ENCODE measurements at regions not wholly inside any gene's neighbourhood (a gene's known extent, or its start where the extent isn't known, plus 50 kb on each side); places are given as distances from the start of the nearest gene placed in this dataset.

- H3T11ph ChIP-seq (ENCODE audit: low read length) = no peak overlapping the region
- H2BK12ac ChIP-seq (ENCODE audit: insufficient read length, low read depth, low read length) = no peak overlapping the region
- H4K20me1 ChIP-seq (ENCODE audit: control insufficient read depth, insufficient read depth, insufficient read length) = no peaks in the 10 kb centered on the region
- no peaks in the 10 kb centered on the region for H3K23me2 ChIP-seq (ENCODE audit: insufficient read length, low read depth, low read length, poor library complexity, severe bottlenecking)
- no peaks in the 10 kb centered on the region for H3K27me3 ChIP-seq (ENCODE audit: insufficient read depth, low read length)
- Mint-ChIP-seq H3K27me3 (ENCODE audit: low read depth) (no peaks in the 10 kb centered on the region), H3K9me3 (no peaks in the 10 kb centered on the region), H3K4me1 (peaks cover 14 to 19% of the 10 kb centered on the region in 2 experiments), H3K4me3 (no peak overlapping the region), H3K36me3 (ENCODE audit: insufficient read depth in 1 of 3, low read depth in 3 of 3) (peaks cover 0 to 1% (median 0%) of the 10 kb centered on the region in 3 experiments; a peak in 1 of 7 replicates), H3K27ac (no peak overlapping the region; a peak in 2 of 7 replicates)
- no peak for DNase-seq
- H2AK5ac ChIP-seq (ENCODE audit: insufficient read length, low read length) = no peak overlapping the region
- no peak overlapping the region for H3K56ac ChIP-seq (ENCODE audit: insufficient read length, low read depth, low read length)
- no peaks in the 10 kb centered on the region for H3K79me2 ChIP-seq (ENCODE audit: insufficient read depth, low read length)
- no peak overlapping the region for H3K18ac ChIP-seq (ENCODE audit: insufficient read length, low read depth, low read length)
- no peak overlapping the region for H3K4me2 ChIP-seq (ENCODE audit: insufficient read depth, insufficient read length, low read length)
- H4K5ac ChIP-seq (ENCODE audit: insufficient read length, low read depth, low read length) = no peak overlapping the region
- H3K4me1 ChIP-seq (ENCODE audit: insufficient read depth, low read length) = peaks cover 4% of the 10 kb centered on the region; the same call in 1 of the 2 replicates
- H2BK120ac ChIP-seq (ENCODE audit: low read depth, low read length, poor library complexity, severe bottlenecking) = no peak overlapping the region
- H3K9me3 ChIP-seq (ENCODE audit: control insufficient read depth, low read depth, low read length) = no peaks in the 10 kb centered on the region
- H2BK15ac ChIP-seq (ENCODE audit: low read depth, low read length) = no peak overlapping the region
- no peak for TF ChIP-seq CTCF (conservative IDR thresholded peaks at IDR 0.05)
- no peaks in the 10 kb centered on the region for H3K79me1 ChIP-seq (ENCODE audit: insufficient read depth, low read depth, low read length, poor library complexity, severe bottlenecking)
- no peak overlapping the region for H3K9ac ChIP-seq (ENCODE audit: extremely low read depth, insufficient read length, low read length)
- H3K23ac ChIP-seq (ENCODE audit: insufficient read length, low read depth, low read length) = no peak overlapping the region
- H3K4ac ChIP-seq (ENCODE audit: low read depth, low read length) = no peak overlapping the region
- no peak overlapping the region for H2BK5ac ChIP-seq (ENCODE audit: insufficient read length, low read length)
- no peak overlapping the region for H2AFZ ChIP-seq (ENCODE audit: low read length)
- no peak overlapping the region for H4K8ac ChIP-seq (replicated peaks; ENCODE audit: insufficient read length, low read depth, low read length)
- no peak overlapping the region for H2BK20ac ChIP-seq (ENCODE audit: low read depth, low read length, poor library complexity, severe bottlenecking)
- no peak overlapping the region for H4K91ac ChIP-seq (ENCODE audit: insufficient read length, low read depth, low read length)
- no peak overlapping the region for H3K27ac ChIP-seq (ENCODE audit: insufficient read length, low read depth, low read length)
- WGBS (ENCODE audit: extremely low coverage, insufficient read length, low lambda C conversion rate) = no CpG with 5 or more reads among the region's 2 CpGs
- H3K14ac ChIP-seq (ENCODE audit: insufficient read depth, low read length) = no peak overlapping the region
Observed at GRCh38 chr1:239233626-239234025, 152.7 kb upstream of the CHRM3 start.
